Esophagus muscularis mucosa (tissue), 3 donors: ENCODE measurements at regions not wholly inside any gene's neighbourhood (a gene's known extent, or its start where the extent isn't known, plus 50 kb on each side); places are given as distances from the start of the nearest gene placed in this dataset.

Source experiments
- CTCF ChIP-seq, 3 experiments: fragments of 200-600 bp in 2 of 3; fragments of 450-650 bp in 1 of 3; sonication (generic) in 2 of 3; IDR thresholded peaks; one replicate each; pipeline ENCODE4 v1.5.1; 2017 to 2019; ENCODE audit warnings: antibody characterized with exemption in 3 of 3, mild to moderate bottlenecking in 2 of 3, moderate library complexity in 1 of 3
- POLR2A ChIP-seq: fragments of 450-650 bp; IDR thresholded peaks from one replicate; pipeline ENCODE4 v1.6.1; 2017; ENCODE audit warnings: antibody characterized with exemption, moderate library complexity, mild to moderate bottlenecking, low read depth
- POLR2AphosphoS5 ChIP-seq, 2 donors: sonication (generic); formaldehyde crosslinking; IDR thresholded peaks; one replicate each; pipeline ENCODE4 v1.6.1; 2017; ENCODE audit warnings: antibody characterized with exemption in 2 of 2

GRCh38 chr10:35907548-35907947, 265.5 kb upstream of the FZD8 start:
- no peak for TF ChIP-seq CTCF (IDR thresholded peaks at IDR 0.05)
- TF ChIP-seq POLR2A, result no peak
- no peak for TF ChIP-seq POLR2AphosphoS5 (IDR thresholded peaks at IDR 0.05)
